GM19239 (cell line): ENCODE measurements at regions not wholly inside any gene's neighbourhood (a gene's known extent, or its start where the extent isn't known, plus 50 kb on each side); places are given as distances from the start of the nearest gene placed in this dataset.
"Not testable (repeated sequence)": the region's sequence is repeated elsewhere in the genome, so short reads cannot be mapped to it uniquely, and the experiment has no call there.

Experiments used
- DNase-seq: peaks from one replicate; pipeline ENCODE4 v3.0.0; 2011; ENCODE audit warnings: low spot score; ENCODE audit not compliant: insufficient read length
- FAIRE-seq: peaks from 2 replicates; lab custom pipeline; 2011; peaks lifted over from hg19 to GRCh38; lab: Jason Lieb, UNC

- no peak for FAIRE-seq
Measured at GRCh38 chr2:18961991-18962421, 372.6 kb upstream of the NT5C1B start.

GRCh38 chr2:18959952-18960717, 370.8 kb upstream of the NT5C1B start:
- DNase-seq (no peak), FAIRE-seq (no peak)

More at GRCh38 chr2:18961991-18962421, 372.6 kb upstream of the NT5C1B start:
- no peak for DNase-seq

GRCh38 chr2:18959200-18959599, 369.8 kb upstream of the NT5C1B start:
- FAIRE-seq (no peak), DNase-seq (no peak)

GRCh38 chr2:18957909-18958308, 368.5 kb upstream of the NT5C1B start:
- no peak for FAIRE-seq
- no peak for DNase-seq

- FAIRE-seq (no peak), DNase-seq (no peak)
Measured at GRCh38 chr2:18950361-18950851, 361.0 kb upstream of the NT5C1B start.

GRCh38 chr2:18949871-18950270, 360.5 kb upstream of the NT5C1B start:
- FAIRE-seq (no peak), DNase-seq (no peak)

- DNase-seq (no peak), FAIRE-seq (peak; percentile 45)
Measured at GRCh38 chr2:18940184-18940583, 350.8 kb upstream of the NT5C1B start.

- not testable (repeated sequence) for FAIRE-seq, DNase-seq
Measured at GRCh38 chr2:18939740-18940139, 350.4 kb upstream of the NT5C1B start.

- DNase-seq (no peak), FAIRE-seq (no peak)
Measured at GRCh38 chr2:18934886-18935285, 345.5 kb upstream of the NT5C1B start.

- DNase-seq = no peak
- FAIRE-seq = no peak
Measured at GRCh38 chr2:18932853-18933252, 343.5 kb upstream of the NT5C1B start.

GRCh38 chr2:18930971-18931370, 341.6 kb upstream of the NT5C1B start:
- FAIRE-seq = no peak
- DNase-seq = no peak

GRCh38 chr2:18927525-18928232, 338.3 kb upstream of the NT5C1B start:
- FAIRE-seq (no peak), DNase-seq (no peak)

GRCh38 chr2:18926631-18927524, 337.5 kb upstream of the NT5C1B start:
- FAIRE-seq = no peak

GRCh38 chr2:18925296-18925695, 335.9 kb upstream of the NT5C1B start:
- DNase-seq (no peak), FAIRE-seq (no peak)

More at GRCh38 chr2:18926631-18927524, 337.5 kb upstream of the NT5C1B start:
- DNase-seq = no peak

- FAIRE-seq (no peak), DNase-seq (no peak)
Measured at GRCh38 chr2:18924886-18925285, 335.5 kb upstream of the NT5C1B start.

GRCh38 chr2:18924386-18924785, 335.0 kb upstream of the NT5C1B start:
- FAIRE-seq = no peak
- DNase-seq = no peak

GRCh38 chr2:18922276-18922675, 332.9 kb upstream of the NT5C1B start:
- DNase-seq = no peak
- no peak for FAIRE-seq

- FAIRE-seq (no peak), DNase-seq (no peak)
Measured at GRCh38 chr2:18918280-18918679, 328.9 kb upstream of the NT5C1B start.

- DNase-seq (no peak), FAIRE-seq (no peak)
Measured at GRCh38 chr2:18915227-18915626, 325.9 kb upstream of the NT5C1B start.

- FAIRE-seq = no peak
Measured at GRCh38 chr2:18913512-18913911, 324.1 kb upstream of the NT5C1B start.

More at GRCh38 chr2:18913512-18913911, 324.1 kb upstream of the NT5C1B start:
- no peak for DNase-seq
